Mesendoderm (in vitro differentiated cells): ENCODE measurements at regions not wholly inside any gene's neighbourhood (a gene's known extent, or its start where the extent isn't known, plus 50 kb on each side); places are given as distances from the start of the nearest gene placed in this dataset.

ENCODE experiments used
- DNase-seq: peaks from one replicate; pipeline ENCODE4 v3.0.0; 2013
- H2AK5ac ChIP-seq: 2 replicates; pipeline ENCODE4 v1.6.1; 2013; ENCODE audit warnings: low read length, inconsistent platforms
- H2BK120ac ChIP-seq: 2 replicates; pipeline ENCODE4 v1.6.1; 2013; ENCODE audit warnings: low read depth, mild to moderate bottlenecking, low read length, moderate library complexity, mixed read lengths
- H2BK15ac ChIP-seq: replicated peaks from 2 replicates; pipeline ENCODE4 v1.6.1; 2013; ENCODE audit warnings: low read depth, mild to moderate bottlenecking, moderate library complexity
- H2BK5ac ChIP-seq: 2 replicates; pipeline ENCODE4 v1.6.1; 2013; ENCODE audit warnings: low read length, inconsistent platforms
- H3K18ac ChIP-seq: 2 replicates; pipeline ENCODE4 v1.6.1; 2013; ENCODE audit warnings: mild to moderate bottlenecking, low read length, mixed read lengths
- H3K23ac ChIP-seq: one replicate; pipeline ENCODE4 v1.6.1; 2013; ENCODE audit warnings: low read length
- H3K27ac ChIP-seq: 2 replicates; pipeline ENCODE4 v1.5.1; 2013; ENCODE audit warnings: low read depth, mild to moderate bottlenecking, inconsistent platforms, low read length, moderate library complexity
- H3K27me3 ChIP-seq: 2 replicates; pipeline ENCODE4 v1.6.1; 2013; ENCODE audit warnings: low read length, control low read depth, mild to moderate bottlenecking, inconsistent platforms; ENCODE audit not compliant: insufficient read depth, poor library complexity
- H3K36me3 ChIP-seq: 2 replicates; pipeline ENCODE4 v1.6.1; 2013; ENCODE audit warnings: low read length, inconsistent platforms; ENCODE audit not compliant: control insufficient read depth, insufficient read depth
- H3K4ac ChIP-seq: one replicate; pipeline ENCODE4 v1.6.1; 2013; ENCODE audit warnings: low read depth, mild to moderate bottlenecking, low read length, moderate library complexity
- H3K4me1 ChIP-seq: 2 replicates; pipeline ENCODE4 v1.6.1; 2013; ENCODE audit warnings: low read depth, low read length, inconsistent platforms; ENCODE audit not compliant: control insufficient read depth
- H3K4me2 ChIP-seq: 2 replicates; pipeline ENCODE4 v1.6.1; 2013; ENCODE audit warnings: low read length
- H3K4me3 ChIP-seq: 2 replicates; pipeline ENCODE4 v1.5.1; 2013; ENCODE audit warnings: mild to moderate bottlenecking, low read length
- H3K56ac ChIP-seq: one replicate; pipeline ENCODE4 v1.6.1; 2013; ENCODE audit warnings: low read length
- H3K79me1 ChIP-seq: 2 replicates; pipeline ENCODE4 v1.6.1; 2013; ENCODE audit warnings: low read length, inconsistent platforms
- H3K79me2 ChIP-seq: 2 replicates; pipeline ENCODE4 v1.6.1; 2013; ENCODE audit warnings: mild to moderate bottlenecking, low read length; ENCODE audit not compliant: control insufficient read depth, insufficient read depth
- H3K9ac ChIP-seq: 2 replicates; pipeline ENCODE4 v1.6.1; 2013; ENCODE audit warnings: low read length, inconsistent platforms
- H4K5ac ChIP-seq: one replicate; pipeline ENCODE4 v1.6.1; 2013; ENCODE audit warnings: low read length
- H4K8ac ChIP-seq: one replicate; pipeline ENCODE4 v1.6.1; 2013; ENCODE audit warnings: low read depth, mild to moderate bottlenecking, control low read depth, low read length, moderate library complexity
- WGBS: extraction: QIAGEN DNeasy Blood & Tissue Kit; methylation state at CpG from one replicate; pipeline ENCODE4 v1.1.7; 2013; ENCODE audit warnings: low lambda C conversion rate, missing lambda C conversion rate; ENCODE audit not compliant: insufficient coverage; ENCODE audit errors: extremely low coverage; 5-methylcytosine and 5-hydroxymethylcytosine counted together

- H3K23ac ChIP-seq: no peak overlapping the region
- H3K4ac ChIP-seq: no peak overlapping the region
- no peak overlapping the region for H4K8ac ChIP-seq
- H3K27ac ChIP-seq: no peak overlapping the region
- no peaks in the 10 kb centered on the region for H3K79me2 ChIP-seq
- no peaks in the 10 kb centered on the region for H3K79me1 ChIP-seq
- no peak overlapping the region for H2BK15ac ChIP-seq
- no CpG with 5 or more reads among the region's 6 CpGs for WGBS
- no peak overlapping the region for H2BK5ac ChIP-seq
- no peak for DNase-seq
- H3K27me3 ChIP-seq: no peaks in the 10 kb centered on the region
- H3K4me2 ChIP-seq: no peak overlapping the region
- H3K4me1 ChIP-seq: no peaks in the 10 kb centered on the region
- H3K56ac ChIP-seq: no peak overlapping the region
- no peak overlapping the region for H3K4me3 ChIP-seq
- no peak overlapping the region for H4K5ac ChIP-seq
- no peaks in the 10 kb centered on the region for H3K36me3 ChIP-seq
- no peak overlapping the region for H3K9ac ChIP-seq
- H2BK120ac ChIP-seq: no peak overlapping the region
- no peak overlapping the region for H2AK5ac ChIP-seq
- H3K18ac ChIP-seq: no peak overlapping the region
Measured at GRCh38 chr11:86180423-86180822, 64.1 kb upstream of the EED start.

DNA sequence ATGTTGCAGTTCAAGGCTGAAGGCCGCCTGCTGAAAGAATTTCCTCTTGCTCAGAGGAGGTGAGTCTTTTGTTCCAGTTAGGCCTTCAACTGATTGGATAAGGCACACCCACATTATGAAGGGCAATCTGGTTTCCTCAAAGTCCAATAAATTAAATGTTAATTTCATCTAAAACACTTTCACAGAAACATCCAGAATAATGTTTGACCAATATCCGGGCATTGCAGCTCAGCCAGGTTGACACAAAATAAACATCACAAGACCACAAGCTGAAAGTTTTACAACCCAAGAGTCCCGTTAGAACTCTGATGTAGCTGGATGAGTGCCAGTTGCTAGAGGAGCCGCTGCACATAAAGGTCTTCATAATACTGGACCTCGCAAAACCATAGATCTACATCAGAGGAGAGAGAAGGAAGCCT, 64.9 kb upstream of the EED start:
- Histone ChIP-seq H3K56ac (no peak overlapping the region), H4K5ac (no peak overlapping the region)

GRCh38 chr11:86177302-86177701, 67.3 kb upstream of the EED start:
- no peak for DNase-seq

More for the DNA sequence above, 64.9 kb upstream of the EED start:
- Histone ChIP-seq H2AK5ac (no peak overlapping the region), H3K18ac (no peak overlapping the region), H3K36me3 (no peaks in the 10 kb centered on the region), H3K4me1 (no peaks in the 10 kb centered on the region), H2BK15ac (no peak overlapping the region), H2BK120ac (no peak overlapping the region), H3K9ac (no peak overlapping the region), H4K8ac (no peak overlapping the region), H3K27ac (no peak overlapping the region), H3K23ac (no peak overlapping the region), H3K4ac (no peak overlapping the region), H3K4me2 (no peak overlapping the region), H2BK5ac (no peak overlapping the region), H3K27me3 (no peaks in the 10 kb centered on the region), H3K79me2 (no peaks in the 10 kb centered on the region), H3K79me1 (no peaks in the 10 kb centered on the region), H3K4me3 (no peak overlapping the region)
- DNase-seq: no peak
- WGBS: no CpG with 5 or more reads among the region's 5 CpGs

DNA sequence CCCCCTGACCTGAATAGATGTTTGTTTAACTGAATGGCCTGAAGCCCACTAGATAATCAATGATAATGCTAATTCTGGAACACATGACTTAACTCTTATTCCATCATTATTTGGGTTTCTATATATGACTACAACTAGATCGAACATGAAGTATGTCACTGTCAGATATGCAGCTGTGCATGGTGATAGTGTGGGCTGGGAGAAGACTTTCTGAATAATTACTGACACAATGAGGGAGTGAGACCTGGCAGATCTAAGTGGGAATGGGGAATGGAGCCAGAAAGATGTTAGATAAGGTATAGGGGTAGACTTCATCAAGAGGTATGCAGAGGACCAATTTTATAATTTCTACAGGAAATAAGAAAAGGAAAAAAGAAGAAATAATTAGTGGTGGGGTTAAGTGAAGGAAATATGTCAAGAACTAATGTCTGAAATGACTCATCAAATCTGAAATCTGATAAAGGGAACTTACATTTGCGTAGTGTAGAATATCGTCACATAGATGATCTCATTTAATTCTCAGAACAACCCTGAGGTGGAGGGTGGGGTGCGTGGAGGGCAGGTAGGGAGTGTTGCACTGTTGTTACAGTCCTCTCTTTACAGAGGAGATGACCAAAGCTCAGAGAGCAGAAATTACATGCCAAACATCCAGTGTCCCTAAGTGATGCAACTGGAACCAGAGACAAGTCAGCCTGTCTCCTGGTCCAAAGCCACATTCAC, 68.2 kb upstream of the EED start:
- Histone ChIP-seq H3K4me1 (peaks cover 3% of the 10 kb centered on the region), H3K27me3 (no peaks in the 10 kb centered on the region), H2AK5ac (no peak overlapping the region), H3K4me2 (no peak overlapping the region), H3K23ac (no peak overlapping the region), H3K56ac (peak overlapping the region; percentile 13), H3K79me1 (no peaks in the 10 kb centered on the region), H2BK5ac (no peak overlapping the region), H3K4ac (no peak overlapping the region), H3K4me3 (no peak overlapping the region), H4K8ac (no peak overlapping the region), H3K79me2 (no peaks in the 10 kb centered on the region), H3K18ac (no peak overlapping the region), H3K9ac (no peak overlapping the region), H2BK120ac (no peak overlapping the region), H4K5ac (no peak overlapping the region), H3K36me3 (no peaks in the 10 kb centered on the region), H3K27ac (no peak overlapping the region), H2BK15ac (no peak overlapping the region)
- no peak for DNase-seq
- WGBS: no CpG with 5 or more reads among the region's 4 CpGs

More at GRCh38 chr11:86177302-86177701, 67.3 kb upstream of the EED start:
- Histone ChIP-seq H3K4me3 (no peak overlapping the region), H4K8ac (no peak overlapping the region), H3K18ac (no peak overlapping the region), H3K4ac (no peak overlapping the region), H3K4me1 (peaks cover 3% of the 10 kb centered on the region), H3K27ac (no peak overlapping the region), H3K79me2 (no peaks in the 10 kb centered on the region), H2BK5ac (no peak overlapping the region), H3K23ac (no peak overlapping the region), H3K4me2 (no peak overlapping the region), H2BK120ac (no peak overlapping the region), H3K79me1 (no peaks in the 10 kb centered on the region), H2AK5ac (no peak overlapping the region), H2BK15ac (no peak overlapping the region), H3K27me3 (no peaks in the 10 kb centered on the region), H3K56ac (no peak overlapping the region), H3K9ac (no peak overlapping the region), H3K36me3 (no peaks in the 10 kb centered on the region), H4K5ac (no peak overlapping the region)

- no peak overlapping the region for H3K9ac ChIP-seq
- no peak overlapping the region for H3K4ac ChIP-seq
- H3K18ac ChIP-seq: no peak overlapping the region
- no peak overlapping the region for H3K23ac ChIP-seq
- H3K36me3 ChIP-seq: no peaks in the 10 kb centered on the region
- H4K5ac ChIP-seq: no peak overlapping the region
- H3K4me3 ChIP-seq: no peak overlapping the region
- no peaks in the 10 kb centered on the region for H3K27me3 ChIP-seq
- no peak overlapping the region for H3K4me2 ChIP-seq
- H2AK5ac ChIP-seq: no peak overlapping the region
- H2BK120ac ChIP-seq: no peak overlapping the region
- DNase-seq: no peak
- no peak overlapping the region for H4K8ac ChIP-seq
- H3K27ac ChIP-seq: no peak overlapping the region
- WGBS: no CpG with 5 or more reads among the region's 2 CpGs
- H2BK15ac ChIP-seq: no peak overlapping the region
- no peak overlapping the region for H2BK5ac ChIP-seq
- H3K4me1 ChIP-seq: peaks cover 3% of the 10 kb centered on the region
- no peak overlapping the region for H3K56ac ChIP-seq
- H3K79me2 ChIP-seq: no peaks in the 10 kb centered on the region
- no peaks in the 10 kb centered on the region for H3K79me1 ChIP-seq
Measured at GRCh38 chr11:86175626-86176025, 68.9 kb upstream of the EED start.

- WGBS: no CpG with 5 or more reads among the region's 1 CpG
- no peak overlapping the region for H2BK120ac ChIP-seq
- DNase-seq: no peak
- H3K27me3 ChIP-seq: no peaks in the 10 kb centered on the region
- no peak overlapping the region for H3K23ac ChIP-seq
- no peak overlapping the region for H2AK5ac ChIP-seq
- H3K4ac ChIP-seq: no peak overlapping the region
- no peaks in the 10 kb centered on the region for H3K36me3 ChIP-seq
- H3K9ac ChIP-seq: no peak overlapping the region
- no peak overlapping the region for H4K5ac ChIP-seq
- H3K4me3 ChIP-seq: no peak overlapping the region
- no peak overlapping the region for H2BK5ac ChIP-seq
- H3K4me2 ChIP-seq: no peak overlapping the region
- H3K27ac ChIP-seq: no peak overlapping the region
- no peak overlapping the region for H3K18ac ChIP-seq
- H3K4me1 ChIP-seq: peaks cover 3% of the 10 kb centered on the region
- H2BK15ac ChIP-seq: no peak overlapping the region
- H4K8ac ChIP-seq: no peak overlapping the region
- H3K56ac ChIP-seq: no peak overlapping the region
- no peaks in the 10 kb centered on the region for H3K79me1 ChIP-seq
- no peaks in the 10 kb centered on the region for H3K79me2 ChIP-seq
Measured at GRCh38 chr11:86175191-86175590, 69.4 kb upstream of the EED start.
